ENCODE measurements at regions not wholly inside any gene's neighbourhood (a gene's known extent, or its start where the extent isn't known, plus 50 kb on each side); places are given as distances from the start of the nearest gene placed in this dataset.

- Histone ChIP-seq H3K4me3 (ENCODE audit: low read depth, low read length, poor library complexity, severe bottlenecking) (no peak overlapping the region), H3K9me2 (ENCODE audit: insufficient read depth, low read length) (no peaks in the 10 kb centered on the region), H3K4me1 (ENCODE audit: insufficient read depth, low read length, poor library complexity, severe bottlenecking) (no peaks in the 10 kb centered on the region), H4K20me1 (ENCODE audit: insufficient read depth, low read length) (no peaks in the 10 kb centered on the region), H3K79me2 (ENCODE audit: insufficient read depth, low read depth, low read length) (no peaks in the 10 kb centered on the region), H2AFZ (ENCODE audit: low read length) (no peak overlapping the region), H3K9me3 (ENCODE audit: low read length) (no peaks in the 10 kb centered on the region), H3K27ac (ENCODE audit: low read depth, low read length, poor library complexity, severe bottlenecking) (no peak overlapping the region), H3K4me2 (ENCODE audit: low read length) (no peak overlapping the region), H3K36me3 (ENCODE audit: insufficient read depth, low read length) (no peaks in the 10 kb centered on the region)
- CTCF ChIA-PET (ENCODE audit: unreplicated experiment), result no interaction called here
- TF ChIP-seq CTCF (conservative IDR thresholded peaks at IDR 0.05; ENCODE audit: low read length) (no peak), EZH2phosphoT487 (IDR thresholded peaks at IDR 0.05; ENCODE audit: borderline replicate concordance, low read depth, low read length) (no peak)
- intact Hi-C loops (cut with micrococcal nuclease; ENCODE audit: unreplicated experiment), result no loop called here
- no peak for DNase-seq (ENCODE audit: low spot score)
- BruUV-seq (replicated peaks), result no TSS peak
- POLR2A ChIA-PET, result no interaction called here
Measured at GRCh38 chr10:125484035-125484732, 198.8 kb downstream of the TEX36 start.

- intact Hi-C loops (cut with micrococcal nuclease; ENCODE audit: unreplicated experiment), result no loop called here
- Histone ChIP-seq H3K4me2 (ENCODE audit: low read length) (no peak overlapping the region), H2AFZ (ENCODE audit: low read length) (no peak overlapping the region), H3K4me1 (ENCODE audit: insufficient read depth, low read length, poor library complexity, severe bottlenecking) (no peaks in the 10 kb centered on the region), H3K9me3 (ENCODE audit: low read length) (no peaks in the 10 kb centered on the region), H3K79me2 (ENCODE audit: insufficient read depth, low read depth, low read length) (no peaks in the 10 kb centered on the region), H4K20me1 (ENCODE audit: insufficient read depth, low read length) (no peaks in the 10 kb centered on the region), H3K27ac (ENCODE audit: low read depth, low read length, poor library complexity, severe bottlenecking) (no peak overlapping the region), H3K36me3 (ENCODE audit: insufficient read depth, low read length) (no peaks in the 10 kb centered on the region), H3K9me2 (ENCODE audit: insufficient read depth, low read length) (no peaks in the 10 kb centered on the region), H3K4me3 (ENCODE audit: low read depth, low read length, poor library complexity, severe bottlenecking) (no peak overlapping the region)
- TF ChIP-seq EZH2phosphoT487 (IDR thresholded peaks at IDR 0.05; ENCODE audit: borderline replicate concordance, low read depth, low read length), result no peak
- no peak for TF ChIP-seq CTCF (conservative IDR thresholded peaks at IDR 0.05; ENCODE audit: low read length)
- ChIA-PET CTCF (ENCODE audit: unreplicated experiment) (no interaction called here), POLR2A (no interaction called here)
- no peak for DNase-seq (ENCODE audit: low spot score)
- BruUV-seq (replicated peaks), result no TSS peak
Measured at GRCh38 chr10:125482637-125483036, 200.3 kb downstream of the TEX36 start.

- TF ChIP-seq CTCF (conservative IDR thresholded peaks at IDR 0.05; ENCODE audit: low read length), result no peak
- no peak for TF ChIP-seq EZH2phosphoT487 (IDR thresholded peaks at IDR 0.05; ENCODE audit: borderline replicate concordance, low read depth, low read length)
- no TSS peak for BruUV-seq (replicated peaks)
- Histone ChIP-seq H3K4me1 (ENCODE audit: insufficient read depth, low read length, poor library complexity, severe bottlenecking) (no peaks in the 10 kb centered on the region), H3K36me3 (ENCODE audit: insufficient read depth, low read length) (no peaks in the 10 kb centered on the region), H3K79me2 (ENCODE audit: insufficient read depth, low read depth, low read length) (no peaks in the 10 kb centered on the region), H3K9me3 (ENCODE audit: low read length) (no peaks in the 10 kb centered on the region), H4K20me1 (ENCODE audit: insufficient read depth, low read length) (no peaks in the 10 kb centered on the region), H3K27ac (ENCODE audit: low read depth, low read length, poor library complexity, severe bottlenecking) (no peak overlapping the region), H3K4me2 (ENCODE audit: low read length) (no peak overlapping the region), H3K9me2 (ENCODE audit: insufficient read depth, low read length) (no peaks in the 10 kb centered on the region), H2AFZ (ENCODE audit: low read length) (no peak overlapping the region), H3K4me3 (ENCODE audit: low read depth, low read length, poor library complexity, severe bottlenecking) (no peak overlapping the region)
- intact Hi-C loops (cut with micrococcal nuclease; ENCODE audit: unreplicated experiment), result no loop called here
- DNase-seq (ENCODE audit: low spot score), result no peak
- ChIA-PET CTCF (ENCODE audit: unreplicated experiment) (no interaction called here), POLR2A (no interaction called here)
Measured at GRCh38 chr10:125482108-125482507, 200.9 kb downstream of the TEX36 start.

Measured in OCI-LY7 (cell line).